ENCODE measurements at regions not wholly inside any gene's neighbourhood (a gene's known extent, or its start where the extent isn't known, plus 50 kb on each side); places are given as distances from the start of the nearest gene placed in this dataset.

- no peaks in the 10 kb centered on the region for H3K36me3 ChIP-seq
- H3K27me3 ChIP-seq (replicated peaks in 1 of 7), result peaks cover 0 to 16% (median 0%) of the 10 kb centered on the region in 7 donors
- no peak overlapping the region for H3K4me3 ChIP-seq
- WGBS, 5 donors, result 62 to 66% (median 63%) methylated on average over 8 to 9 of the region's 9 CpGs
- no peak overlapping the region for H3K27ac ChIP-seq
- intact Hi-C loops (cut with DNase I; ENCODE audit: low total_unique reads), result no loop called here
- peaks cover 0 to 3% (median 2%) of the 10 kb centered on the region in 6 donors for H3K4me1 ChIP-seq
- peak; percentile 84 for DNase-seq
- TF ChIP-seq POLR2A (IDR thresholded peaks at IDR 0.05) (no peak), POLR2AphosphoS5 (IDR thresholded peaks at IDR 0.05) (no peak)
- TF ChIP-seq, protein P1, sequence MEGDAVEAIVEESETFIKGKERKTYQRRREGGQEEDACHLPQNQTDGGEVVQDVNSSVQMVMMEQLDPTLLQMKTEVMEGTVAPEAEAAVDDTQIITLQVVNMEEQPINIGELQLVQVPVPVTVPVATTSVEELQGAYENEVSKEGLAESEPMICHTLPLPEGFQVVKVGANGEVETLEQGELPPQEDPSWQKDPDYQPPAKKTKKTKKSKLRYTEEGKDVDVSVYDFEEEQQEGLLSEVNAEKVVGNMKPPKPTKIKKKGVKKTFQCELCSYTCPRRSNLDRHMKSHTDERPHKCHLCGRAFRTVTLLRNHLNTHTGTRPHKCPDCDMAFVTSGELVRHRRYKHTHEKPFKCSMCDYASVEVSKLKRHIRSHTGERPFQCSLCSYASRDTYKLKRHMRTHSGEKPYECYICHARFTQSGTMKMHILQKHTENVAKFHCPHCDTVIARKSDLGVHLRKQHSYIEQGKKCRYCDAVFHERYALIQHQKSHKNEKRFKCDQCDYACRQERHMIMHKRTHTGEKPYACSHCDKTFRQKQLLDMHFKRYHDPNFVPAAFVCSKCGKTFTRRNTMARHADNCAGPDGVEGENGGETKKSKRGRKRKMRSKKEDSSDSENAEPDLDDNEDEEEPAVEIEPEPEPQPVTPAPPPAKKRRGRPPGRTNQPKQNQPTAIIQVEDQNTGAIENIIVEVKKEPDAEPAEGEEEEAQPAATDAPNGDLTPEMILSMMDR (IDR thresholded peaks at IDR 0.05 in 8 of 11, conservative IDR thresholded peaks at IDR 0.05 in 3 of 11), result no peak
- H3K9me3 ChIP-seq, result peaks cover 2 to 14% (median 6%) of the 10 kb centered on the region in 8 donors
Observed at GRCh38 chr15:20351448-20351971, 190.1 kb downstream of the GOLGA6L6 start.

GRCh38 chr15:20349774-20350498, 191.7 kb downstream of the GOLGA6L6 start:
- Histone ChIP-seq H3K9me3 (peaks cover 2 to 30% (median 10%) of the 10 kb centered on the region in 8 donors), H3K27ac (no peak overlapping the region), H3K36me3 (no peaks in the 10 kb centered on the region), H3K4me1 (no peaks in the 10 kb centered on the region), H3K27me3 (replicated peaks in 1 of 7) (peaks cover 0 to 15% (median 0%) of the 10 kb centered on the region in 7 donors), H3K4me3 (no peak overlapping the region)
- intact Hi-C loops (cut with DNase I; ENCODE audit: low total_unique reads), result loop anchor here (5.0 kb wide), 1 partner anchor 1897 kb away; no protein-coding TSS in a partner anchor
- DNase-seq, result peak; percentile 84
- TF ChIP-seq POLR2AphosphoS5 (IDR thresholded peaks at IDR 0.05) (no peak), POLR2A (IDR thresholded peaks at IDR 0.05) (no peak)
- TF ChIP-seq, protein P1 (IDR thresholded peaks at IDR 0.05 in 8 of 11, conservative IDR thresholded peaks at IDR 0.05 in 3 of 11), result no peak
- 47 to 60% (median 56%) methylated on average over 12 to 13 of the region's 13 CpGs for WGBS, 5 donors

GRCh38 chr15:20348900-20349773, 192.5 kb downstream of the GOLGA6L6 start:
- Histone ChIP-seq H3K27me3 (replicated peaks in 1 of 7) (peaks cover 0 to 15% (median 0%) of the 10 kb centered on the region in 7 donors), H3K36me3 (no peaks in the 10 kb centered on the region), H3K4me3 (no peak overlapping the region), H3K27ac (no peak overlapping the region), H3K4me1 (peaks cover 0 to 3% (median 0%) of the 10 kb centered on the region in 6 donors), H3K9me3 (peaks cover 2 to 35% (median 10%) of the 10 kb centered on the region in 8 donors)
- intact Hi-C loops (cut with DNase I; ENCODE audit: low total_unique reads), result loop anchor here (5.0 kb wide), 1 partner anchor 1898 kb away; no protein-coding TSS in a partner anchor
- DNase-seq, result peak; percentile 85
- TF ChIP-seq, protein P1 (IDR thresholded peaks at IDR 0.05 in 8 of 11, conservative IDR thresholded peaks at IDR 0.05 in 3 of 11), result no peak
- TF ChIP-seq POLR2A (IDR thresholded peaks at IDR 0.05) (no peak), POLR2AphosphoS5 (IDR thresholded peaks at IDR 0.05) (no peak)
- 75 to 87% (median 84%) methylated on average over 11 to 18 of the region's 18 CpGs for WGBS, 5 donors
